CD4-positive, alpha-beta T cell (primary cell): ENCODE measurements at regions not wholly inside any gene's neighbourhood (a gene's known extent, or its start where the extent isn't known, plus 50 kb on each side); places are given as distances from the start of the nearest gene placed in this dataset.

Experiments used
- ATAC-seq: fragments of 200-7000 bp; cut with Tn5 transposase; one replicate; pipeline ENCODE4 v1.10.0; 2022; ENCODE audit warnings: mild to moderate bottlenecking; ENCODE audit not compliant: poor library complexity
- CTCF ChIA-PET: fragments of 350-600 bp; sonication (Branson Sonifier 250); formaldehyde crosslinking; loops from one replicate; lab custom pipeline; 2021; ENCODE audit warnings: antibody characterized with exemption, inconsistent platforms; lab: Charles Lee
- POLR2A ChIA-PET: fragments of 350-600 bp; sonication (Branson Sonifier 250); formaldehyde crosslinking; loops from one replicate; lab custom pipeline; 2021; ENCODE audit warnings: antibody characterized with exemption, inconsistent platforms; lab: Charles Lee
- DNase-seq, 14 experiments: peaks; one replicate each; pipeline ENCODE4 v3.0.0-alpha.2; 2013 to 2020; ENCODE audit warnings: mixed read lengths in 2 of 14
- H3K27ac ChIP-seq, 2 donors: one replicate each; pipeline versions ENCODE4 v1.5.1 to v1.7.0; 2013; ENCODE audit warnings: low read length in 2 of 2, low read depth in 1 of 2, mild to moderate bottlenecking in 1 of 2
- H3K27me3 ChIP-seq, 2 experiments: 1 replicate in 1 of 2; 2 replicates in 1 of 2; pipeline versions ENCODE4 v1.6.1 to v1.7.0; 2013; ENCODE audit warnings: low read length in 2 of 2, control low read depth in 1 of 2, mild to moderate bottlenecking in 1 of 2, moderate library complexity in 1 of 2; ENCODE audit not compliant: insufficient read depth in 2 of 2, control insufficient read depth in 1 of 2
- H3K36me3 ChIP-seq: one replicate; pipeline ENCODE4 v1.6.1; 2013; ENCODE audit warnings: low read length, control low read depth; ENCODE audit not compliant: insufficient read depth
- H3K4me1 ChIP-seq: one replicate; pipeline ENCODE4 v1.6.1; 2013; ENCODE audit warnings: low read length, control low read depth; ENCODE audit not compliant: insufficient read depth
- H3K4me3 ChIP-seq: one replicate; pipeline ENCODE4 v1.5.1; 2013; ENCODE audit warnings: mild to moderate bottlenecking, low read length, moderate library complexity
- H3K9me3 ChIP-seq, 2 experiments: 1 replicate in 1 of 2; 2 replicates in 1 of 2; pipeline versions ENCODE4 v1.6.1 to v1.7.0; 2013; ENCODE audit warnings: low read length in 2 of 2, mild to moderate bottlenecking in 2 of 2, control low read depth in 1 of 2, moderate library complexity in 1 of 2; ENCODE audit not compliant: control insufficient read depth in 1 of 2, insufficient read depth in 1 of 2
- H3K27ac Mint-ChIP-seq: one replicate; pipeline ENCODE4 v1.8.0; 2020; ENCODE audit warnings: mixed read lengths
- H3K27me3 Mint-ChIP-seq: one replicate; pipeline ENCODE4 v1.8.0; 2021; ENCODE audit warnings: mixed read lengths
- H3K36me3 Mint-ChIP-seq: one replicate; pipeline ENCODE4 v1.8.0; 2021; ENCODE audit warnings: low read depth, mixed read lengths
- H3K4me1 Mint-ChIP-seq: one replicate; pipeline ENCODE4 v1.8.0; 2021; ENCODE audit warnings: low read depth, mixed read lengths
- H3K4me3 Mint-ChIP-seq: one replicate; pipeline ENCODE4 v1.8.0; 2020; ENCODE audit warnings: mild to moderate bottlenecking, mixed read lengths
- H3K9me3 Mint-ChIP-seq: one replicate; pipeline ENCODE4 v1.8.0; 2020; ENCODE audit warnings: mixed read lengths
- CTCF ChIP-seq: fragments of 200-600 bp; IDR thresholded peaks from one replicate; pipeline ENCODE4 v1.8.0; 2022; ENCODE audit warnings: antibody characterized with exemption, mild to moderate bottlenecking
- intact Hi-C, 2 experiments: fragments of 100-400 bp; cut with DNase I in 1 of 2; cut with micrococcal nuclease in 1 of 2; formaldehyde crosslinking; loops; one replicate each; pipeline versions ENCODE4 v1.15.1 to v1.9.0; 2023 to 2025; cut with DNase I, micrococcal nuclease

- no peak overlapping the region for H3K27ac Mint-ChIP-seq
- intact Hi-C loops, result no loop called here
- Histone ChIP-seq H3K4me1 (no peaks in the 10 kb centered on the region), H3K27me3 (no peaks in the 10 kb centered on the region), H3K9me3 (peaks cover 0 to 19% of the 10 kb centered on the region in 2 experiments), H3K27ac (no peak overlapping the region), H3K4me3 (no peak overlapping the region), H3K36me3 (no peaks in the 10 kb centered on the region)
- no peaks in the 10 kb centered on the region for H3K36me3 Mint-ChIP-seq
- peaks cover under 1% of the 10 kb centered on the region for H3K9me3 Mint-ChIP-seq
- ATAC-seq, result no peak
- no peaks in the 10 kb centered on the region for H3K27me3 Mint-ChIP-seq
- no peak for TF ChIP-seq CTCF
- ChIA-PET CTCF (no interaction called here), POLR2A (no interaction called here)
- DNase-seq, result no peak
- no peak overlapping the region for H3K4me3 Mint-ChIP-seq
- no peaks in the 10 kb centered on the region for H3K4me1 Mint-ChIP-seq
Observed at GRCh38 chr16:87133966-87134627, 183.1 kb downstream of the C16orf95 start.

DNA sequence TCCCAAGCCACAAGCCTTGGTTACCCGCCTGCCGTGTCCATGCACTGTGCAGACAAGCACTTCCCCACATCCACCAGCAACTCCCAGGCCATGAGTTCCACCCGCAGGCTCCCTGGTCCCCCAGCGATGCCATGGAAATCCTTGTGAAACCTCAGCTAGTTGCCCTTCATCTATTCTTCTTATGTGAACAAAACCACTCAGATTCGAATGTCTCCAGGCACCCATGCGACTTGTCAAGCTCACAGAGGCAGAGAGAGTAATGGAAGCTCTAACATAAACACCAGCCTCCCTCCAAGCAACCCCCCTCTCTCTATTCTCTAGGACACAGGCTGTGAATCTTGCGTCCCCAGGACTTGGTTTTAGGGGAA lies 182.6 kb downstream of the C16orf95 start:
- ChIA-PET CTCF (no interaction called here), POLR2A (no interaction called here)
- DNase-seq (no peak), ATAC-seq (no peak)
- intact Hi-C loops, result no loop called here
- Mint-ChIP-seq H3K4me1 (no peaks in the 10 kb centered on the region), H3K27me3 (no peaks in the 10 kb centered on the region), H3K27ac (no peak overlapping the region), H3K4me3 (no peak overlapping the region), H3K9me3 (no peaks in the 10 kb centered on the region), H3K36me3 (no peaks in the 10 kb centered on the region)
- no peaks in the 10 kb centered on the region for H3K36me3 ChIP-seq
- H3K27me3 ChIP-seq, result no peaks in the 10 kb centered on the region
- H3K4me3 ChIP-seq, result no peak overlapping the region
- no peak overlapping the region for H3K27ac ChIP-seq
- no peaks in the 10 kb centered on the region for H3K4me1 ChIP-seq
- peaks cover 0 to 19% of the 10 kb centered on the region in 2 experiments for H3K9me3 ChIP-seq
- no peak for TF ChIP-seq CTCF

DNA sequence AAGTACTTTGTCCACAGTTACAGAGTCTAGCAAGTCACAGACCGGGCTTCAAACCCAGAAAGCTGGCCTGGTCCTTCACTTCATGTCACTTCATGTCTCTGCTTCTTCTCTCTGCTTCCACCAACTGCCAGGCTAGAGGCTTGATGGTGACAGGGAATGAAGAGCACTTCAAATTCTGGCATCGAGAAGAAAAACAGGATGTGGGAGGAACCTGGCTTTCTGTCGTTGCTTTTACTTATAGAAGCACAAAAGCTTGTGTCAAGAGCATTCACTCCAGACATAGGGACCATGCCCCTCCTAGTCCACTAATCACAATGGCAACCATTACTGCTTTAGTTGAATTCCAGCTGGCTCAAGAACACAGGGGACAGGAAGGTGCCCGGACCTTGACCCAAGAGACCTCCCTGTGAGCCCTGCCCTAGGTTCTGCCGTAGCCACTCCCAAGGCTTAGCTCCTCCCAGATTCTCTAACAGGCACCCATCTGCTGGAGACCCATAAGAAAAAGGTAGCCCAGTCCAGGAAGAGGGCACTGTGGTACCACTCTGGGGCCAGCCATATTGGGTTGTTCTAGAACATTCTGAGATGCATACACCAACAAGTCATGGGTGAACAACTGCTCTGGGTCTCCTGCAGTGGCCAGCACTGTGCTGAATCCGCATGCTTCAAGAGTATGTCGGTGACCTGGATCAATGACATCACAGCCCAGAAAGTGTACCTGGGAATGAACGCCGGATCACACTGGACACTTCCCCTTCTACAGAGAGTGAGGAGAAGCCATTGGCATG lies 181.8 kb downstream of the C16orf95 start:
- no peak for TF ChIP-seq CTCF

More for the DNA sequence above, 181.8 kb downstream of the C16orf95 start:
- Histone ChIP-seq H3K4me3 (no peak overlapping the region), H3K9me3 (peaks cover 0 to 23% of the 10 kb centered on the region in 2 experiments), H3K4me1 (no peaks in the 10 kb centered on the region), H3K27me3 (no peaks in the 10 kb centered on the region), H3K27ac (no peak overlapping the region), H3K36me3 (no peaks in the 10 kb centered on the region)
- Mint-ChIP-seq H3K36me3 (no peaks in the 10 kb centered on the region), H3K9me3 (no peaks in the 10 kb centered on the region), H3K27me3 (no peaks in the 10 kb centered on the region), H3K27ac (no peak overlapping the region), H3K4me3 (no peak overlapping the region), H3K4me1 (no peaks in the 10 kb centered on the region)
- ChIA-PET POLR2A (no interaction called here), CTCF (no interaction called here)
- intact Hi-C loops, result no loop called here
- DNase-seq (no peak), ATAC-seq (no peak)
